ENCODE measurements at regions not wholly inside any gene's neighbourhood (a gene's known extent, or its start where the extent isn't known, plus 50 kb on each side); places are given as distances from the start of the nearest gene placed in this dataset.

DNA sequence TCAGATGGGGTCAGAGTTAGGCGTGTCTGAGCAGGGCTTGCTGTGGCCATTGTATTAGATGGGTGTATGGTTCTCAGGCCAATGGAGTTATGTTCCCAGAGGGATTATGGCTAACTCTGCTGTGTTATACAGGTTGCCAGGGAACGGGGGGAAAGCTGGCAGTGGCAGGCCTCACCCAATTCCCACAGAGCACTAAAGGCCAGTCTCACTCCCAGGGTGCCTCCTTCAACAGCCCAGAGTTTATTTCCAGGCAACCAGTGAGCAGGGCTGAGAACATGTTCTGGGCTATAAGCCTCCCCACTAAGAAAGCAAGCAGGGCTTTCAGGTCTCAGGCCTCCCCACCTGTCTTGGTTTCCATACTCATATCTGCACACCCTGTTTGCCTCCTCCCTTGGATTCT, 597.9 kb downstream of the ZNF608 start:
- TF ChIP-seq, protein P1, sequence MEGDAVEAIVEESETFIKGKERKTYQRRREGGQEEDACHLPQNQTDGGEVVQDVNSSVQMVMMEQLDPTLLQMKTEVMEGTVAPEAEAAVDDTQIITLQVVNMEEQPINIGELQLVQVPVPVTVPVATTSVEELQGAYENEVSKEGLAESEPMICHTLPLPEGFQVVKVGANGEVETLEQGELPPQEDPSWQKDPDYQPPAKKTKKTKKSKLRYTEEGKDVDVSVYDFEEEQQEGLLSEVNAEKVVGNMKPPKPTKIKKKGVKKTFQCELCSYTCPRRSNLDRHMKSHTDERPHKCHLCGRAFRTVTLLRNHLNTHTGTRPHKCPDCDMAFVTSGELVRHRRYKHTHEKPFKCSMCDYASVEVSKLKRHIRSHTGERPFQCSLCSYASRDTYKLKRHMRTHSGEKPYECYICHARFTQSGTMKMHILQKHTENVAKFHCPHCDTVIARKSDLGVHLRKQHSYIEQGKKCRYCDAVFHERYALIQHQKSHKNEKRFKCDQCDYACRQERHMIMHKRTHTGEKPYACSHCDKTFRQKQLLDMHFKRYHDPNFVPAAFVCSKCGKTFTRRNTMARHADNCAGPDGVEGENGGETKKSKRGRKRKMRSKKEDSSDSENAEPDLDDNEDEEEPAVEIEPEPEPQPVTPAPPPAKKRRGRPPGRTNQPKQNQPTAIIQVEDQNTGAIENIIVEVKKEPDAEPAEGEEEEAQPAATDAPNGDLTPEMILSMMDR (IDR thresholded peaks at IDR 0.05; ENCODE audit: extremely low read depth in 1 of 2, insufficient read depth in 1 of 2, low read depth in 1 of 2, low read length in 2 of 2): no peak
- TF ChIP-seq MAX (IDR thresholded peaks at IDR 0.05; ENCODE audit: insufficient read depth, insufficient read length) (no peak), EZH2 (IDR thresholded peaks at IDR 0.05; ENCODE audit: borderline replicate concordance, low read depth, low read length, severe bottlenecking) (no peak), POLR2AphosphoS5 (IDR thresholded peaks at IDR 0.05; ENCODE audit: insufficient read depth, low read depth, low read length) (no peak)

Measured in endothelial cell of umbilical vein (primary cell).